ENCODE measurements at regions not wholly inside any gene's neighbourhood (a gene's known extent, or its start where the extent isn't known, plus 50 kb on each side); places are given as distances from the start of the nearest gene placed in this dataset.

DNA sequence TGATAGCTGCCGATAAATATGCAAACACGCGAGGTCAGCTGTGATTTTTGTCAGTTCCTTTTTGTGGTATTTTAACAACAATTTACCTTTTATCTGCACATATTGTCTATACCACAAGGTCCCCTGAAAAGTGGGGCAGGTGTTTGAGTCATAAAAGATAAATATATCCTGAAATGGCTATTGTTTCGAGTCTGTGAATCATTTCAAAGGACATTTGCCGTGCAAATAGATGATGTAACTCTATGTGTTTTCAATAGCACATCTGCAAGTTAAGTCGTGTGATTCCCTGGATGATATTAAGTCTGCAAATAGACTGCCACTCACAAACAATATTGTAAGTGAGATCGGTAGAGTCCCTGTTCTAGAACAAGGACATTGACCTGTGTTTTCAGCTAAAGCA lies 193.0 kb upstream of the PITRM1 start:
- Histone ChIP-seq H3K4me2 (ENCODE audit: low read depth, low read length) (no peak overlapping the region), H4K8ac (ENCODE audit: low read depth in 2 of 2, low read length in 2 of 2) (no peak overlapping the region), H4K5ac (ENCODE audit: low read depth, low read length) (no peak overlapping the region), H3K18ac (ENCODE audit: low read depth, low read length) (no peak overlapping the region), H4K20me1 (ENCODE audit: insufficient read depth, low read length) (no peaks in the 10 kb centered on the region), H2AK9ac (replicated peaks; ENCODE audit: low read depth, low read length, poor library complexity) (no peak overlapping the region), H4K91ac (ENCODE audit: insufficient read depth, low read depth, low read length) (no peak overlapping the region), H2BK5ac (ENCODE audit: low read depth, low read length, poor library complexity, severe bottlenecking) (no peak overlapping the region), H3K14ac (replicated peaks; ENCODE audit: low read depth, low read length) (no peak overlapping the region), H3K4ac (ENCODE audit: low read depth, low read length) (no peak overlapping the region), H3K27me3 (ENCODE audit: control insufficient read depth, insufficient read depth, low read length) (no peaks in the 10 kb centered on the region), H3K9me3 (ENCODE audit: control insufficient read depth, insufficient read depth, low read length) (peaks cover 3% of the 10 kb centered on the region), H2AFZ (replicated peaks; ENCODE audit: low read length, poor library complexity) (no peak overlapping the region), H3K56ac (ENCODE audit: extremely low read depth, insufficient read depth, low read length) (no peak overlapping the region), H3K23ac (ENCODE audit: low read depth, low read length) (no peak overlapping the region), H3K4me3 (ENCODE audit: insufficient read depth, low read depth, low read length) (no peak overlapping the region), H3K4me1 (ENCODE audit: control insufficient read depth, insufficient read depth, low read length) (peaks cover 9% of the 10 kb centered on the region; the same call in 1 of the 2 replicates), H2AK5ac (ENCODE audit: low read depth, low read length) (no peak overlapping the region), H3K36me3 (ENCODE audit: control insufficient read depth, insufficient read depth, low read length) (no peaks in the 10 kb centered on the region), H3K79me1 (ENCODE audit: low read depth in 1 of 2, low read length in 2 of 2) (no peaks in the 10 kb centered on the region), H3K9ac (ENCODE audit: low read depth, low read length) (no peak overlapping the region), H3K9me1 (ENCODE audit: insufficient read depth, low read length) (no peaks in the 10 kb centered on the region), H2BK120ac (ENCODE audit: low read depth, low read length) (no peak overlapping the region), H3K27ac (ENCODE audit: insufficient read depth, low read length) (no peak overlapping the region), H2BK15ac (ENCODE audit: low read depth, low read length) (no peak overlapping the region), H2BK20ac (ENCODE audit: low read depth, low read length) (no peak overlapping the region)
- ATAC-seq (ENCODE audit: low read depth) = no peak
- dilution Hi-C loops (cut with HindIII; ENCODE audit: low sequenced_read_pairs, unreplicated experiment) = no loop called here
- DNase-seq = no peak
- in situ Hi-C loops (cut with MboI; ENCODE audit: low sequenced_read_pairs) = no loop called here
- intact Hi-C loops (cut with micrococcal nuclease) = loop anchor here (2.0 kb wide), 1 partner anchor 71 kb away; no protein-coding TSS in a partner anchor
- CTCF ChIA-PET = no interaction called here
- POLR2A ChIA-PET (ENCODE audit: unreplicated experiment) = no interaction called here
- BruUV-seq (replicated peaks) = no TSS peak
- no peak for TF ChIP-seq FOS (IDR thresholded peaks at IDR 0.05; ENCODE audit: low read depth, low read length)
- TF ChIP-seq, protein P1, sequence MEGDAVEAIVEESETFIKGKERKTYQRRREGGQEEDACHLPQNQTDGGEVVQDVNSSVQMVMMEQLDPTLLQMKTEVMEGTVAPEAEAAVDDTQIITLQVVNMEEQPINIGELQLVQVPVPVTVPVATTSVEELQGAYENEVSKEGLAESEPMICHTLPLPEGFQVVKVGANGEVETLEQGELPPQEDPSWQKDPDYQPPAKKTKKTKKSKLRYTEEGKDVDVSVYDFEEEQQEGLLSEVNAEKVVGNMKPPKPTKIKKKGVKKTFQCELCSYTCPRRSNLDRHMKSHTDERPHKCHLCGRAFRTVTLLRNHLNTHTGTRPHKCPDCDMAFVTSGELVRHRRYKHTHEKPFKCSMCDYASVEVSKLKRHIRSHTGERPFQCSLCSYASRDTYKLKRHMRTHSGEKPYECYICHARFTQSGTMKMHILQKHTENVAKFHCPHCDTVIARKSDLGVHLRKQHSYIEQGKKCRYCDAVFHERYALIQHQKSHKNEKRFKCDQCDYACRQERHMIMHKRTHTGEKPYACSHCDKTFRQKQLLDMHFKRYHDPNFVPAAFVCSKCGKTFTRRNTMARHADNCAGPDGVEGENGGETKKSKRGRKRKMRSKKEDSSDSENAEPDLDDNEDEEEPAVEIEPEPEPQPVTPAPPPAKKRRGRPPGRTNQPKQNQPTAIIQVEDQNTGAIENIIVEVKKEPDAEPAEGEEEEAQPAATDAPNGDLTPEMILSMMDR (conservative IDR thresholded peaks at IDR 0.05; ENCODE audit: low read depth, low read length) = no peak
- WGBS, 2 experiments (ENCODE audit: extremely low coverage in 2 of 2, insufficient read length in 1 of 2) = 85% methylated on average over 4 of the region's 7 CpGs; no CpG with 5 or more reads in 1 of the 2 experiments
